ENCODE measurements at regions not wholly inside any gene's neighbourhood (a gene's known extent, or its start where the extent isn't known, plus 50 kb on each side); places are given as distances from the start of the nearest gene placed in this dataset.

DNA sequence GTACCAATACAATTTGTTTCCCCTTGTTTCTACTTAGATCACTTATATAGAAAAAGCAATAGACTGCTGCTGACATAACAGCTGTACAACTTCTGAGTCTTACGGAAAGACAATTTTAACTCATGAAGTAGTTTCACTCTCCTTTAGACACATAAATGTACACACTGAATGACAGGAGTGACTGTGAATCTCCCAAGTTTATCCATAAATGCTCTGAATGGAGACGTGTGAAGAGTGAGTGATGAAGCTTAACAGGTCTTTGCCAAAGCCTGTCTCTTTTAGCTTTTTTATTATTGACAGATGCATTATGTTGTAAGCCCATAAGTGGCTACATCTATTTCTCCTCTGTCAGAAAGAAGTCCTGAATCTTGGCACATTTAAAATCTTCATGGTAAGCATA is 265.9 kb downstream of the TRIM36 start:
- no peaks in the 10 kb centered on the region for H3K27me3 ChIP-seq (ENCODE audit: control insufficient read depth in 4 of 4, insufficient read depth in 4 of 4, low read length in 3 of 4)
- H3K9ac ChIP-seq (ENCODE audit: low read depth in 1 of 2, low read length in 2 of 2): no peak overlapping the region
- H3K36me3 ChIP-seq (ENCODE audit: control insufficient read depth in 4 of 4, insufficient read depth in 3 of 4, low read depth in 1 of 4, low read length in 3 of 4): no peaks in the 10 kb centered on the region
- no peak overlapping the region for H3K4me3 ChIP-seq (ENCODE audit: low read depth in 1 of 3, low read length in 3 of 3)
- no peaks in the 10 kb centered on the region for H3K4me1 ChIP-seq (ENCODE audit: control insufficient read depth in 4 of 4, insufficient read depth in 4 of 4, low read length in 3 of 4)
- no peak for DNase-seq (ENCODE audit: low spot score)
- WGBS: 88% methylated on average over 2 of the region's 2 CpGs
- H3K27ac ChIP-seq (ENCODE audit: low read depth in 1 of 2, low read length in 2 of 2): no peak overlapping the region
- H3K9me3 ChIP-seq (ENCODE audit: control insufficient read depth in 4 of 4, low read length in 3 of 4): peaks cover 0 to 4% (median 1%) of the 10 kb centered on the region in 4 donors
- TF ChIP-seq FOXA2 (IDR thresholded peaks at IDR 0.05) (no peak), NR2F2 (IDR thresholded peaks at IDR 0.05) (no peak), FOXA1 (IDR thresholded peaks at IDR 0.05) (no peak), EGR1 (IDR thresholded peaks at IDR 0.05; ENCODE audit: low read depth in 2 of 2) (no peak), GABPA (IDR thresholded peaks at IDR 0.05 in 1 of 2, conservative IDR thresholded peaks at IDR 0.05 in 1 of 2) (no peak), YY1 (IDR thresholded peaks at IDR 0.05) (no peak), TAF1 (conservative IDR thresholded peaks at IDR 0.05) (no peak), SP1 (IDR thresholded peaks at IDR 0.05) (no peak), JUND (IDR thresholded peaks at IDR 0.05) (no peak), HNF4G (IDR thresholded peaks at IDR 0.05) (no peak), HNF4A (conservative IDR thresholded peaks at IDR 0.05) (no peak), RXRA (IDR thresholded peaks at IDR 0.05) (no peak)
- TF ChIP-seq, protein P1, sequence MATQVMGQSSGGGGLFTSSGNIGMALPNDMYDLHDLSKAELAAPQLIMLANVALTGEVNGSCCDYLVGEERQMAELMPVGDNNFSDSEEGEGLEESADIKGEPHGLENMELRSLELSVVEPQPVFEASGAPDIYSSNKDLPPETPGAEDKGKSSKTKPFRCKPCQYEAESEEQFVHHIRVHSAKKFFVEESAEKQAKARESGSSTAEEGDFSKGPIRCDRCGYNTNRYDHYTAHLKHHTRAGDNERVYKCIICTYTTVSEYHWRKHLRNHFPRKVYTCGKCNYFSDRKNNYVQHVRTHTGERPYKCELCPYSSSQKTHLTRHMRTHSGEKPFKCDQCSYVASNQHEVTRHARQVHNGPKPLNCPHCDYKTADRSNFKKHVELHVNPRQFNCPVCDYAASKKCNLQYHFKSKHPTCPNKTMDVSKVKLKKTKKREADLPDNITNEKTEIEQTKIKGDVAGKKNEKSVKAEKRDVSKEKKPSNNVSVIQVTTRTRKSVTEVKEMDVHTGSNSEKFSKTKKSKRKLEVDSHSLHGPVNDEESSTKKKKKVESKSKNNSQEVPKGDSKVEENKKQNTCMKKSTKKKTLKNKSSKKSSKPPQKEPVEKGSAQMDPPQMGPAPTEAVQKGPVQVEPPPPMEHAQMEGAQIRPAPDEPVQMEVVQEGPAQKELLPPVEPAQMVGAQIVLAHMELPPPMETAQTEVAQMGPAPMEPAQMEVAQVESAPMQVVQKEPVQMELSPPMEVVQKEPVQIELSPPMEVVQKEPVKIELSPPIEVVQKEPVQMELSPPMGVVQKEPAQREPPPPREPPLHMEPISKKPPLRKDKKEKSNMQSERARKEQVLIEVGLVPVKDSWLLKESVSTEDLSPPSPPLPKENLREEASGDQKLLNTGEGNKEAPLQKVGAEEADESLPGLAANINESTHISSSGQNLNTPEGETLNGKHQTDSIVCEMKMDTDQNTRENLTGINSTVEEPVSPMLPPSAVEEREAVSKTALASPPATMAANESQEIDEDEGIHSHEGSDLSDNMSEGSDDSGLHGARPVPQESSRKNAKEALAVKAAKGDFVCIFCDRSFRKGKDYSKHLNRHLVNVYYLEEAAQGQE (IDR thresholded peaks at IDR 0.05): no peak
- TF ChIP-seq, protein P2, sequence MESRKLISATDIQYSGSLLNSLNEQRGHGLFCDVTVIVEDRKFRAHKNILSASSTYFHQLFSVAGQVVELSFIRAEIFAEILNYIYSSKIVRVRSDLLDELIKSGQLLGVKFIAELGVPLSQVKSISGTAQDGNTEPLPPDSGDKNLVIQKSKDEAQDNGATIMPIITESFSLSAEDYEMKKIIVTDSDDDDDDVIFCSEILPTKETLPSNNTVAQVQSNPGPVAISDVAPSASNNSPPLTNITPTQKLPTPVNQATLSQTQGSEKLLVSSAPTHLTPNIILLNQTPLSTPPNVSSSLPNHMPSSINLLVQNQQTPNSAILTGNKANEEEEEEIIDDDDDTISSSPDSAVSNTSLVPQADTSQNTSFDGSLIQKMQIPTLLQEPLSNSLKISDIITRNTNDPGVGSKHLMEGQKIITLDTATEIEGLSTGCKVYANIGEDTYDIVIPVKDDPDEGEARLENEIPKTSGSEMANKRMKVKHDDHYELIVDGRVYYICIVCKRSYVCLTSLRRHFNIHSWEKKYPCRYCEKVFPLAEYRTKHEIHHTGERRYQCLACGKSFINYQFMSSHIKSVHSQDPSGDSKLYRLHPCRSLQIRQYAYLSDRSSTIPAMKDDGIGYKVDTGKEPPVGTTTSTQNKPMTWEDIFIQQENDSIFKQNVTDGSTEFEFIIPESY (IDR thresholded peaks at IDR 0.05): no peak
- TF ChIP-seq, protein P3, sequence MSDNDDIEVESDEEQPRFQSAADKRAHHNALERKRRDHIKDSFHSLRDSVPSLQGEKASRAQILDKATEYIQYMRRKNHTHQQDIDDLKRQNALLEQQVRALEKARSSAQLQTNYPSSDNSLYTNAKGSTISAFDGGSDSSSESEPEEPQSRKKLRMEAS (IDR thresholded peaks at IDR 0.05): no peak
- TF ChIP-seq, protein P4, sequence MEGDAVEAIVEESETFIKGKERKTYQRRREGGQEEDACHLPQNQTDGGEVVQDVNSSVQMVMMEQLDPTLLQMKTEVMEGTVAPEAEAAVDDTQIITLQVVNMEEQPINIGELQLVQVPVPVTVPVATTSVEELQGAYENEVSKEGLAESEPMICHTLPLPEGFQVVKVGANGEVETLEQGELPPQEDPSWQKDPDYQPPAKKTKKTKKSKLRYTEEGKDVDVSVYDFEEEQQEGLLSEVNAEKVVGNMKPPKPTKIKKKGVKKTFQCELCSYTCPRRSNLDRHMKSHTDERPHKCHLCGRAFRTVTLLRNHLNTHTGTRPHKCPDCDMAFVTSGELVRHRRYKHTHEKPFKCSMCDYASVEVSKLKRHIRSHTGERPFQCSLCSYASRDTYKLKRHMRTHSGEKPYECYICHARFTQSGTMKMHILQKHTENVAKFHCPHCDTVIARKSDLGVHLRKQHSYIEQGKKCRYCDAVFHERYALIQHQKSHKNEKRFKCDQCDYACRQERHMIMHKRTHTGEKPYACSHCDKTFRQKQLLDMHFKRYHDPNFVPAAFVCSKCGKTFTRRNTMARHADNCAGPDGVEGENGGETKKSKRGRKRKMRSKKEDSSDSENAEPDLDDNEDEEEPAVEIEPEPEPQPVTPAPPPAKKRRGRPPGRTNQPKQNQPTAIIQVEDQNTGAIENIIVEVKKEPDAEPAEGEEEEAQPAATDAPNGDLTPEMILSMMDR (IDR thresholded peaks at IDR 0.05; ENCODE audit: low read depth, low read length, missing input control): no peak

DNA sequence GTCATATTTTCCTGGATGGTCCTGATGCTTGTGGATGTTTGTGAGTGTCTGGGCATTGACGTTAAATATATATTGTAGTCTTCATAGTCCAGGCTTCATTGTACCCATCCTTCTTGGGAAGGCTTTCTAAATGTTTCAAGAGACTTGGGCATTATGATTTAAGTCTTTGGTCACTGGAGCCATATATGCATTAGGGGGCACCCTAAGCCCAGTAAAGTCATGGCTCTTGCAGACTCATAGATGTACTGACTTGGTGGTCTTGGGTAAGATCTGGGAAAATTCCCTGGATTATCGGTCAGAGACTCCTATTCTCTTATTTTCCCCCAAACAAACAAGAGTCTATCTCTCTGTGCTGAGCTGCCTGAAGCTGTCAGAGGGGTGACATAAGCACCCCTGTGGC is 271.1 kb downstream of the TRIM36 start:
- Histone ChIP-seq H3K36me3 (ENCODE audit: control insufficient read depth in 4 of 4, insufficient read depth in 3 of 4, low read depth in 1 of 4, low read length in 3 of 4) (no peaks in the 10 kb centered on the region), H3K9me3 (ENCODE audit: control insufficient read depth in 4 of 4, low read length in 3 of 4) (no peaks in the 10 kb centered on the region), H3K4me1 (ENCODE audit: control insufficient read depth in 4 of 4, insufficient read depth in 4 of 4, low read length in 3 of 4) (no peaks in the 10 kb centered on the region), H3K27ac (ENCODE audit: low read depth in 1 of 2, low read length in 2 of 2) (no peak overlapping the region), H3K9ac (ENCODE audit: low read depth in 1 of 2, low read length in 2 of 2) (no peak overlapping the region), H3K27me3 (ENCODE audit: control insufficient read depth in 4 of 4, insufficient read depth in 4 of 4, low read length in 3 of 4) (no peaks in the 10 kb centered on the region), H3K4me3 (ENCODE audit: low read depth in 1 of 3, low read length in 3 of 3) (no peak overlapping the region)
- TF ChIP-seq, protein P4 (IDR thresholded peaks at IDR 0.05; ENCODE audit: low read depth, low read length, missing input control): peak; percentile 29
- TF ChIP-seq, protein P5, sequence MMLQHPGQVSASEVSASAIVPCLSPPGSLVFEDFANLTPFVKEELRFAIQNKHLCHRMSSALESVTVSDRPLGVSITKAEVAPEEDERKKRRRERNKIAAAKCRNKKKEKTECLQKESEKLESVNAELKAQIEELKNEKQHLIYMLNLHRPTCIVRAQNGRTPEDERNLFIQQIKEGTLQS (IDR thresholded peaks at IDR 0.05): no peak
- TF ChIP-seq RAD21 (IDR thresholded peaks at IDR 0.05): peak; percentile 44 to 61
- 74% methylated on average over 2 of the region's 2 CpGs for WGBS
- no peak for DNase-seq (ENCODE audit: low spot score)

Measured in liver (tissue), 8 donors.